ENCODE measurements at regions not wholly inside any gene's neighbourhood (a gene's known extent, or its start where the extent isn't known, plus 50 kb on each side); places are given as distances from the start of the nearest gene placed in this dataset.

- TF ChIP-seq TAF1 (IDR thresholded peaks at IDR 0.05; ENCODE audit: low read depth) (no peak), CTCF (IDR thresholded peaks at IDR 0.05; ENCODE audit: poor library complexity, severe bottlenecking) (no peak), MXI1 (conservative IDR thresholded peaks at IDR 0.05; ENCODE audit: poor library complexity, severe bottlenecking) (no peak)
These were observed 416.5 kb downstream of the PLA2G4A start for GRCh38 chr1:187245201-187245600.
